Ishikawa (cell line): ENCODE measurements at regions not wholly inside any gene's neighbourhood (a gene's known extent, or its start where the extent isn't known, plus 50 kb on each side); places are given as distances from the start of the nearest gene placed in this dataset.

Experiments
- CEBPB ChIP-seq: IDR thresholded peaks from 2 replicates; pipeline ENCODE4 v1.6.1; 2012
- FOXM1 ChIP-seq: IDR thresholded peaks from 2 replicates; pipeline ENCODE4 v1.6.1; 2012; ENCODE audit warnings: low read depth, borderline replicate concordance
- NFIC ChIP-seq: IDR thresholded peaks from 2 replicates; pipeline ENCODE4 v1.6.1; 2012
- RAD21 ChIP-seq: IDR thresholded peaks from 2 replicates; pipeline ENCODE4 v1.6.1; 2012; ENCODE audit warnings: low read depth
- TAF1 ChIP-seq: IDR thresholded peaks from 2 replicates; pipeline ENCODE4 v1.6.1; 2012; ENCODE audit warnings: low read depth, mild to moderate bottlenecking
- TCF12 ChIP-seq: IDR thresholded peaks from 2 replicates; pipeline ENCODE4 v1.6.1; 2012; ENCODE audit warnings: low read depth
- YY1 ChIP-seq: IDR thresholded peaks from 2 replicates; pipeline ENCODE4 v1.6.1; 2012; ENCODE audit warnings: low read depth
- TF ChIP-seq, protein P1 (sequence below): IDR thresholded peaks from 2 replicates; pipeline ENCODE4 v1.6.1; 2012; ENCODE audit warnings: low read depth, mild to moderate bottlenecking

- TF ChIP-seq CEBPB: no peak
- TF ChIP-seq NFIC: no peak
- TF ChIP-seq YY1: no peak
- no peak for TF ChIP-seq FOXM1
- TF ChIP-seq RAD21: no peak
- TF ChIP-seq TCF12: no peak
- TF ChIP-seq, protein P1, sequence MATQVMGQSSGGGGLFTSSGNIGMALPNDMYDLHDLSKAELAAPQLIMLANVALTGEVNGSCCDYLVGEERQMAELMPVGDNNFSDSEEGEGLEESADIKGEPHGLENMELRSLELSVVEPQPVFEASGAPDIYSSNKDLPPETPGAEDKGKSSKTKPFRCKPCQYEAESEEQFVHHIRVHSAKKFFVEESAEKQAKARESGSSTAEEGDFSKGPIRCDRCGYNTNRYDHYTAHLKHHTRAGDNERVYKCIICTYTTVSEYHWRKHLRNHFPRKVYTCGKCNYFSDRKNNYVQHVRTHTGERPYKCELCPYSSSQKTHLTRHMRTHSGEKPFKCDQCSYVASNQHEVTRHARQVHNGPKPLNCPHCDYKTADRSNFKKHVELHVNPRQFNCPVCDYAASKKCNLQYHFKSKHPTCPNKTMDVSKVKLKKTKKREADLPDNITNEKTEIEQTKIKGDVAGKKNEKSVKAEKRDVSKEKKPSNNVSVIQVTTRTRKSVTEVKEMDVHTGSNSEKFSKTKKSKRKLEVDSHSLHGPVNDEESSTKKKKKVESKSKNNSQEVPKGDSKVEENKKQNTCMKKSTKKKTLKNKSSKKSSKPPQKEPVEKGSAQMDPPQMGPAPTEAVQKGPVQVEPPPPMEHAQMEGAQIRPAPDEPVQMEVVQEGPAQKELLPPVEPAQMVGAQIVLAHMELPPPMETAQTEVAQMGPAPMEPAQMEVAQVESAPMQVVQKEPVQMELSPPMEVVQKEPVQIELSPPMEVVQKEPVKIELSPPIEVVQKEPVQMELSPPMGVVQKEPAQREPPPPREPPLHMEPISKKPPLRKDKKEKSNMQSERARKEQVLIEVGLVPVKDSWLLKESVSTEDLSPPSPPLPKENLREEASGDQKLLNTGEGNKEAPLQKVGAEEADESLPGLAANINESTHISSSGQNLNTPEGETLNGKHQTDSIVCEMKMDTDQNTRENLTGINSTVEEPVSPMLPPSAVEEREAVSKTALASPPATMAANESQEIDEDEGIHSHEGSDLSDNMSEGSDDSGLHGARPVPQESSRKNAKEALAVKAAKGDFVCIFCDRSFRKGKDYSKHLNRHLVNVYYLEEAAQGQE: no peak
- TF ChIP-seq TAF1: no peak
Measured at GRCh38 chr14:84555493-84555892, 974.5 kb upstream of the FLRT2 start.
